ENCODE measurements at regions not wholly inside any gene's neighbourhood (a gene's known extent, or its start where the extent isn't known, plus 50 kb on each side); places are given as distances from the start of the nearest gene placed in this dataset.

DNA sequence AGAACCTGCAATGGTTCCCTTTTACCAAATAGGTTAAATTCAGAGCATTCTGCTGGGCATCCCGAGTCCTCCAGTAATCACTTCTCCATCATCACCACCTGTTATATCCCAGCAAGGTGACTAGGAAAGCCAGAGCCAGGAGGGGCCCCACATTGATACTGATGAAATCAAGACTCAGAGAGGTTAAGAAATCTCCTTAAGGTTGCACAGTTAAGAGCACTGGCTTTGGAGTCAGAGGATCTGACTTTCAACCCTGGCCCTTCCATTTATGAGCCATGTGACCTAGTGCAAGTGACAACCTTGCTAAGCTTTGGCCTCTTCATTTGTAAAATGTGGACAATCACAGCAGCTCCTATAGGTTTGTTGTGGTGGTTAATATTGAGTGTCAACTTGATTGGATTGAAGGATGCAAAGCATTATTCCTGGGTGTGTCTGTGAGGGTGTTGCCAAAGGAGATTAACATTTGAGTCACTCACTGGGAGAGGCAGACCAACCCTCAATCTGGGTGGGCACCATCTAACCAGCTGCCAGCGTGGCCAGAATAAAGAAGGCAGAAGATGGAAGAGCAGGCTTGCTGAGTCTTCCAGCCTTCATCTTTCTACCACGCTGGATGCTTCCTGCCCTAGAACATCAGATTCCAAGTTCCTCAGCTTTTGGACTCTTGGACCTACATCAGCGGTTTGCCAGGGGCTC is 194.2 kb upstream of the ASIC2 start:
- TF ChIP-seq, protein P1, sequence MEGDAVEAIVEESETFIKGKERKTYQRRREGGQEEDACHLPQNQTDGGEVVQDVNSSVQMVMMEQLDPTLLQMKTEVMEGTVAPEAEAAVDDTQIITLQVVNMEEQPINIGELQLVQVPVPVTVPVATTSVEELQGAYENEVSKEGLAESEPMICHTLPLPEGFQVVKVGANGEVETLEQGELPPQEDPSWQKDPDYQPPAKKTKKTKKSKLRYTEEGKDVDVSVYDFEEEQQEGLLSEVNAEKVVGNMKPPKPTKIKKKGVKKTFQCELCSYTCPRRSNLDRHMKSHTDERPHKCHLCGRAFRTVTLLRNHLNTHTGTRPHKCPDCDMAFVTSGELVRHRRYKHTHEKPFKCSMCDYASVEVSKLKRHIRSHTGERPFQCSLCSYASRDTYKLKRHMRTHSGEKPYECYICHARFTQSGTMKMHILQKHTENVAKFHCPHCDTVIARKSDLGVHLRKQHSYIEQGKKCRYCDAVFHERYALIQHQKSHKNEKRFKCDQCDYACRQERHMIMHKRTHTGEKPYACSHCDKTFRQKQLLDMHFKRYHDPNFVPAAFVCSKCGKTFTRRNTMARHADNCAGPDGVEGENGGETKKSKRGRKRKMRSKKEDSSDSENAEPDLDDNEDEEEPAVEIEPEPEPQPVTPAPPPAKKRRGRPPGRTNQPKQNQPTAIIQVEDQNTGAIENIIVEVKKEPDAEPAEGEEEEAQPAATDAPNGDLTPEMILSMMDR (IDR thresholded peaks at IDR 0.05): no peak
- H3K36me3 ChIP-seq: no peaks in the 10 kb centered on the region
- DNase-seq: no peak
- ATAC-seq: no peak
- H3K27ac ChIP-seq: no peak overlapping the region
- no peaks in the 10 kb centered on the region for H3K27me3 ChIP-seq
- intact Hi-C loops (cut with DNase I): no loop called here
- no peaks in the 10 kb centered on the region for H3K9me3 ChIP-seq
- no peaks in the 10 kb centered on the region for H3K4me1 ChIP-seq
- H3K4me3 ChIP-seq: no peak overlapping the region

DNA sequence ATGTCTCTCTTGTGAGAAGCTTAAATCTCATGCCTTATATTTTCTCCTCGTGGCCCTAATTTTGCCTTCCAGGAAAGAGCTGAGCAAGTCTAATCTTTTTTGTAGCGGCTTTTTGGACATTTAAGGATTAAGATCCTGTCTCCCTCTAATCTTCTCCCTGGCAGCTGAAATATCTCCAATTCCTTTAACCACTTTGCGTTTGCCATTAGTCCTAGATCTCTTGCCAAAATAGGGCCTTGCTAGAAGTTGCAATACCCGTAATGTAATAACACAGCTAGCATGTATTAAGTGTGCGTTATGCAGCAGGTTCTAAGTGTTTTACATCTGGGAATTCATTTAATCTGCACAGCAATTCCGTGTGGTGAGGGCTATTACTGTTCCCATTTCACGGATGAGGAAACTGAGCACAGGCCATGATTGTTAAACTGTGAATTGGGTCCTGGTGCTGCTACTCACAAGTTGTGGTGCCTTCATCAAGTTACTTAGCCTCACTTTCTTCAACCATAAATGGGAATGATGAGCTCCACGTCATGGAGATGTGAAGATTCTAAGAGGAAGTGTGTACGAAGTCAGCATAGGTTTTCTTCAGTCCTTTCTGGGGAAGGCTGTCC is 198.9 kb upstream of the ASIC2 start:
- no peak overlapping the region for H3K27ac ChIP-seq
- TF ChIP-seq, protein P1 (IDR thresholded peaks at IDR 0.05): no peak
- intact Hi-C loops (cut with DNase I): no loop called here
- no peak for DNase-seq
- no peak for ATAC-seq
- no peaks in the 10 kb centered on the region for H3K9me3 ChIP-seq
- no peaks in the 10 kb centered on the region for H3K4me1 ChIP-seq
- H3K27me3 ChIP-seq: no peaks in the 10 kb centered on the region
- H3K36me3 ChIP-seq: no peaks in the 10 kb centered on the region
- H3K4me3 ChIP-seq: no peak overlapping the region

DNA sequence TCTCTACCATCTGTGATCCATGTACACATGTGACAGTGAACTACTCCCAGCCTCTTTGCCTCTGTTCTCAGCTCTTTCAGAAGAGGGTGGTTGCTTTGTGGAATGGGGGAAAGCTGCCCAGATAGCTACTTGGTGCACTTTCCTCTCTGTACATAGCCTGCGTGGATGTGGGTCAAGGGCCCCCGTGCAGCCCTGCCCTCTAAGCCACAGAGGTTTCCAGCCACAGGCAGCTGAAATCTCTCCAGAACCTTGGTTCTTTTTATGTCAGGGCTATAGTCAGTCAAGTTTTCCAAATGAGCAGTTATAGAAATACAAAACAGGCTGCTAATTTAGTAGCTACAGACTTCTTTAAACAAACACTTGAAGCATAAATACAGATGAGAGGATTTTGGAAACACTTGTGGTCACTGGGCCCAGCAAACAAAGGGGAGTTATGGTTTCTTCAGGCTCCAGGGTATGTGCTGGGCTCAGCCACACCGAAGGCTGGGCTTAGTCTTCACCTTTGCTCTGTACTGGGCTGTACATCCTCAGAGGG is 199.7 kb upstream of the ASIC2 start:
- Histone ChIP-seq H3K4me1 (no peaks in the 10 kb centered on the region), H3K9me3 (no peaks in the 10 kb centered on the region), H3K27ac (no peak overlapping the region), H3K27me3 (no peaks in the 10 kb centered on the region), H3K36me3 (no peaks in the 10 kb centered on the region), H3K4me3 (no peak overlapping the region)
- DNase-seq: no peak
- TF ChIP-seq, protein P1 (IDR thresholded peaks at IDR 0.05): no peak
- intact Hi-C loops (cut with DNase I): no loop called here
- ATAC-seq: peak; percentile 9

DNA sequence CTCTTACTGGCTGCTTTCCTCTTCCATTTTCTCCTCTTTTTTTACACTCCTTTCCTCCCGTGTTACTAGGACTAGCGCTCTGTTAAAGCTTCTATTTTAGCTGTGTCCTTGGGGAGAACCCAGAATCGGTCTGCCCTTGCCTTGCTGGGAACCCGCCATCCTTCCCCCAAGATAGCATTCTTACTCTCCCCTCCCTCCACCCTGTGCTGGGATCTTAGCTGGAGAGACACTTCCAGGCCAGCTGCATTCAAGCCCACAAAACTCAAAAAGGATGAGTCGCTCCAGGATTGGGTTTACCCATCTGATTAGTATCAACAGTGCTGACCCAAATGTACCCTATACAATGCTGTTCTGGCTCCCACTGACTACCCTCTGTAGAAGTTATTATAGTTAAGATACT is 200.5 kb upstream of the ASIC2 start:
- Histone ChIP-seq H3K27me3 (no peaks in the 10 kb centered on the region), H3K4me1 (no peaks in the 10 kb centered on the region), H3K36me3 (no peaks in the 10 kb centered on the region), H3K27ac (no peak overlapping the region), H3K9me3 (no peaks in the 10 kb centered on the region), H3K4me3 (no peak overlapping the region)
- no peak for DNase-seq
- intact Hi-C loops (cut with DNase I): no loop called here
- no peak for ATAC-seq
- TF ChIP-seq, protein P1 (IDR thresholded peaks at IDR 0.05): no peak

DNA sequence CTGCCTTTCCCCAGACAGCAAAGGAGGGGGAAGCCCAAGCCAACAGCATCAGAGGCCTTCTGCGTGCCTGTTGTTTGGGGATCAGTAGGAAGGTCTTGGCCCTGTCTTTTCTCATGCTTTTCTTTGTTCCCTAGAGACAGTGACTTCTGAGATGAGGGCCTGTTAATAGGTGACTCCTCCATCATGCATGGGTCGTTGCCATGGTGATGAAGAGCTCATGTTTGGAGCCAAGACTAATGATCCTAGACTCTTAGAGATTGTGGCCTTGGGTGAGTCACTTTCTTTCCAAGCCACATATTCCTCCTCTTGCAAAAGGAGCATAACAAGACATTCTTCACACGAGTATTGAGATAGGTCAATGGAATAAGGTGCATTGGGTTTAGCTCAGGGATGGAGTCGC is 201.1 kb upstream of the ASIC2 start:
- intact Hi-C loops (cut with DNase I): no loop called here
- Histone ChIP-seq H3K27me3 (no peaks in the 10 kb centered on the region), H3K4me3 (no peak overlapping the region), H3K9me3 (no peaks in the 10 kb centered on the region), H3K4me1 (no peaks in the 10 kb centered on the region), H3K36me3 (no peaks in the 10 kb centered on the region), H3K27ac (no peak overlapping the region)
- ATAC-seq: no peak
- TF ChIP-seq, protein P1 (IDR thresholded peaks at IDR 0.05): no peak
- DNase-seq: no peak

Data from upper lobe of right lung (tissue), 1 donor.